GM21528 (cell line): ENCODE measurements at regions not wholly inside any gene's neighbourhood (a gene's known extent, or its start where the extent isn't known, plus 50 kb on each side); places are given as distances from the start of the nearest gene placed in this dataset.
"Not testable (repeated sequence)": the region's sequence is repeated elsewhere in the genome, so short reads cannot be mapped to it uniquely, and the experiment has no call there.

Source experiments
- ATAC-seq: cut with Tn5 transposase; IDR thresholded peaks from one replicate; pipeline ENCODE4 v1.9.1; 2021; ENCODE audit warnings: mild to moderate bottlenecking, moderate library complexity; ENCODE audit not compliant: unreplicated experiment, low FRiP score

GRCh38 chr5:142542078-142542477 lies 143.8 kb downstream of the FGF1 start:
- no peak for ATAC-seq

GRCh38 chr5:142540922-142541422 lies 144.9 kb downstream of the FGF1 start:
- no peak for ATAC-seq

- no peak for ATAC-seq
Measured at GRCh38 chr5:142539154-142539740, 146.6 kb downstream of the FGF1 start.

GRCh38 chr5:142537938-142538337 lies 148.0 kb downstream of the FGF1 start:
- no peak for ATAC-seq

- ATAC-seq: no peak
Measured at GRCh38 chr5:142532781-142533176, 153.1 kb downstream of the FGF1 start.

- no peak for ATAC-seq
Measured at GRCh38 chr5:142531977-142532780, 153.7 kb downstream of the FGF1 start.

- no peak for ATAC-seq
Measured at GRCh38 chr5:142530904-142531303, 155.0 kb downstream of the FGF1 start.

- no peak for ATAC-seq
Measured at GRCh38 chr5:142529626-142530278, 156.1 kb downstream of the FGF1 start.

- ATAC-seq: no peak
Measured at GRCh38 chr5:142527664-142528295, 158.1 kb downstream of the FGF1 start.

GRCh38 chr5:142527234-142527633 lies 158.7 kb downstream of the FGF1 start:
- no peak for ATAC-seq

GRCh38 chr5:142522983-142523382 lies 162.9 kb downstream of the FGF1 start:
- no peak for ATAC-seq

- ATAC-seq: no peak
Measured at GRCh38 chr5:142521706-142522105, 164.2 kb downstream of the FGF1 start.

GRCh38 chr5:142520885-142521284 lies 165.0 kb downstream of the FGF1 start:
- ATAC-seq: no peak

- not testable (repeated sequence) for ATAC-seq
Measured at GRCh38 chr5:142519913-142520312, 166.0 kb downstream of the FGF1 start.

GRCh38 chr5:142517840-142518239 lies 168.1 kb downstream of the FGF1 start:
- no peak for ATAC-seq

- no peak for ATAC-seq
Measured at GRCh38 chr5:142516732-142517131, 169.2 kb downstream of the FGF1 start.

- ATAC-seq: no peak
Measured at GRCh38 chr5:142515036-142515435, 170.9 kb downstream of the FGF1 start.

- no peak for ATAC-seq
Measured at GRCh38 chr5:142514196-142514595, 171.7 kb downstream of the FGF1 start.

GRCh38 chr5:142512043-142513042 lies 173.5 kb downstream of the FGF1 start:
- ATAC-seq: no peak

GRCh38 chr5:142511358-142511757 lies 174.5 kb downstream of the FGF1 start:
- no peak for ATAC-seq
